K562 (cell line): ENCODE measurements at regions not wholly inside any gene's neighbourhood (a gene's known extent, or its start where the extent isn't known, plus 50 kb on each side); places are given as distances from the start of the nearest gene placed in this dataset.

Experiments
- ATAC-seq: fragments of 200-7000 bp; cut with Tn5 transposase; 3 replicates; pipeline ENCODE4 v1.9.1; 2020; ENCODE audit warnings: moderate library complexity
- BruUV-seq: library from RNA; stranded (reverse); fragments of 400-500 nt; replicated peaks from 2 replicates; lab custom pipeline; 2021; lab: Mats Ljungman, UMichigan
- CTCF ChIA-PET: fragments of 300-600 bp; formaldehyde crosslinking; extraction: SDS; loops from one replicate; lab custom pipeline; 2021; ENCODE audit warnings: low intra/inter-chr PET ratio; lab: Yijun Ruan, JAX
- POLR2A ChIA-PET: fragments of 300-600, 350-650 bp; sonication (Branson Sonifier 250); formaldehyde crosslinking; extraction: SDS; loops from one replicate; lab custom pipeline; 2021; ENCODE audit warnings: antibody characterized with exemption, inconsistent platforms; lab: Yijun Ruan, JAX
- DNase-seq, 4 experiments: peaks; one replicate each; pipeline versions ENCODE4 v3.0.0 to v3.0.0-alpha.2; 2011 to 2018; ENCODE audit warnings: low spot score in 3 of 4, mixed read lengths in 3 of 4; ENCODE audit errors: extremely low read depth in 1 of 4
- FAIRE-seq: peaks from 2 replicates; lab custom pipeline; 2011; peaks lifted over from hg19 to GRCh38; lab: Jason Lieb, UNC
- H2AFZ ChIP-seq: 2 replicates; pipeline ENCODE4 v1.6.0; 2011; ENCODE audit warnings: low read depth, low read length, control low read depth, inconsistent platforms
- H3K27ac ChIP-seq: fragments of 200-600 bp; 3 replicates; pipeline ENCODE4 v1.8.0; 2011; ENCODE audit warnings: low read depth, mild to moderate bottlenecking, control low read depth, inconsistent platforms, low read length, moderate library complexity, mixed read lengths; ENCODE audit errors: extremely low read depth
- H3K27me3 ChIP-seq, 2 experiments: fragments of 300-600 bp in 1 of 2; 2 replicates in 1 of 2; 3 replicates in 1 of 2; pipeline versions ENCODE4 v1.6.0 to v1.8.0; 2011; ENCODE audit warnings: inconsistent platforms in 2 of 2, low read length in 2 of 2, mild to moderate bottlenecking in 1 of 2, mixed read lengths in 1 of 2, moderate library complexity in 1 of 2; ENCODE audit not compliant: control insufficient read depth in 2 of 2, insufficient read depth in 2 of 2
- H3K36me3 ChIP-seq: fragments of 300-600 bp; 3 replicates; pipeline ENCODE4 v1.8.0; 2011; ENCODE audit warnings: mild to moderate bottlenecking, low read length, inconsistent platforms; ENCODE audit not compliant: control insufficient read depth, insufficient read depth
- H3K4me1 ChIP-seq, 2 experiments: fragments of 200-600 bp in 1 of 2; replicated peaks in 1 of 2; 2 replicates in 1 of 2; 3 replicates in 1 of 2; pipeline versions ENCODE4 v1.5.1 to v1.8.0; 2011; ENCODE audit warnings: inconsistent platforms in 2 of 2, low read length in 2 of 2, mild to moderate bottlenecking in 1 of 2, mixed read lengths in 1 of 2, moderate library complexity in 1 of 2; ENCODE audit not compliant: control insufficient read depth in 2 of 2, insufficient read depth in 2 of 2
- H3K4me2 ChIP-seq: 2 replicates; pipeline ENCODE4 v1.6.1; 2011; ENCODE audit warnings: low read length, control low read depth, inconsistent platforms, mixed read lengths; ENCODE audit not compliant: insufficient read depth
- H3K4me3 ChIP-seq: fragments of 200-600 bp; sonication (generic), shearing (Covaris generic); 2 replicates; pipeline ENCODE4 v1.5.1; 2016; ENCODE audit warnings: control low read depth, inconsistent platforms
- H3K79me2 ChIP-seq: fragments of 200-600 bp; 3 replicates; pipeline ENCODE4 v1.8.0; 2011; ENCODE audit warnings: low read length, inconsistent platforms; ENCODE audit not compliant: control insufficient read depth, insufficient read depth
- H3K9ac ChIP-seq, 2 experiments: 2 replicates each; pipeline versions ENCODE4 v1.6.0 to v1.6.1; 2011; ENCODE audit warnings: low read depth in 2 of 2, low read length in 2 of 2, control low read depth in 1 of 2, inconsistent platforms in 1 of 2, mild to moderate bottlenecking in 1 of 2, mixed read lengths in 1 of 2; ENCODE audit not compliant: insufficient read depth in 1 of 2
- H3K9me1 ChIP-seq: one replicate; pipeline ENCODE4 v1.6.0; 2011; ENCODE audit warnings: inconsistent platforms, mild to moderate bottlenecking, low read length, moderate library complexity; ENCODE audit not compliant: control insufficient read depth, insufficient read depth
- H3K9me3 ChIP-seq: replicated peaks from 2 replicates; pipeline ENCODE4 v1.5.1; 2011; ENCODE audit warnings: low read depth, low read length, inconsistent platforms; ENCODE audit not compliant: control insufficient read depth, insufficient read depth
- H4K20me1 ChIP-seq: replicated peaks from 2 replicates; pipeline ENCODE4 v1.6.1; 2011; ENCODE audit warnings: low read length, inconsistent platforms, mixed read lengths; ENCODE audit not compliant: control insufficient read depth, insufficient read depth
- FOSL1 ChIP-seq: fragments of 200-800 bp; sonication (Bioruptor generic); conservative IDR thresholded peaks from 2 replicates; pipeline ENCODE4 v1.6.1; 2016; ENCODE audit warnings: missing genetic modification characterization, missing compliant biosample characterization
- GATAD2A ChIP-seq: fragments of 450-650 bp; IDR thresholded peaks from 2 replicates; pipeline ENCODE4 v1.6.1; 2017
- PYGO2 ChIP-seq: fragments of 450-650 bp; IDR thresholded peaks from 2 replicates; pipeline ENCODE4 v1.6.1; 2016; ENCODE audit warnings: mild to moderate bottlenecking, missing genetic modification characterization, moderate library complexity, missing compliant biosample characterization
- RBM34 ChIP-seq: fragments of 200-400 bp; formaldehyde crosslinking; IDR thresholded peaks from 2 replicates; pipeline ENCODE4 v1.6.1; 2018; ENCODE audit warnings: low read length, borderline replicate concordance; ENCODE audit not compliant: insufficient read depth
- RCOR1 ChIP-seq, 2 experiments: IDR thresholded peaks; 2 replicates each; pipeline ENCODE4 v1.6.1; 2012; ENCODE audit warnings: low read depth in 2 of 2, low read length in 2 of 2, borderline replicate concordance in 1 of 2, improper control_type of control experiment in 1 of 2
- SIX5 ChIP-seq, 2 experiments: IDR thresholded peaks; 2 replicates each; pipeline ENCODE4 v1.6.1; 2011; ENCODE audit warnings: low read length in 2 of 2, borderline replicate concordance in 1 of 2, low read depth in 1 of 2, mild to moderate bottlenecking in 1 of 2, moderate library complexity in 1 of 2; ENCODE audit not compliant: insufficient read depth in 1 of 2
- THRAP3 ChIP-seq: fragments of 450-650 bp; IDR thresholded peaks from 2 replicates; pipeline ENCODE4 v1.6.1; 2016; ENCODE audit warnings: mild to moderate bottlenecking, inconsistent platforms, borderline replicate concordance
- TSC22D4 ChIP-seq: fragments of 450-650 bp; IDR thresholded peaks from 2 replicates; pipeline ENCODE4 v1.6.1; 2016; ENCODE audit warnings: missing genetic modification characterization, missing biosample characterization, control low read depth
- ZKSCAN3 ChIP-seq: fragments of 250-450 bp; sonication (Bioruptor Pico); IDR thresholded peaks from 2 replicates; pipeline ENCODE4 v1.4.0; 2020
- ZNF224 ChIP-seq: sonication (generic); formaldehyde crosslinking; IDR thresholded peaks from 2 replicates; pipeline ENCODE4 v1.8.0; 2022; ENCODE audit warnings: mild to moderate bottlenecking, missing genetic modification reagents
- WGBS: fragments of 100-300 bp; shearing (Covaris generic); methylation state at CpG from one replicate; pipeline ENCODE4 v1.1.6; 2016; ENCODE audit warnings: low coverage, mixed read lengths; ENCODE audit not compliant: insufficient coverage; ENCODE audit errors: missing lambda C conversion rate; 5-methylcytosine and 5-hydroxymethylcytosine counted together
- in situ Hi-C: fragments of 300-500 bp; cut with MboI; formaldehyde crosslinking; loops from 4 replicates; pipeline ENCODE4 v1.15.0; 2018; ENCODE audit warnings: inconsistent platforms, mixed read lengths
- intact Hi-C: fragments of 100-400 bp; cut with micrococcal nuclease; formaldehyde crosslinking; loops from 2 replicates; pipeline ENCODE4 v1.14.2; 2022

- Histone ChIP-seq H3K9ac (no peak overlapping the region), H3K79me2 (no peaks in the 10 kb centered on the region), H3K4me3 (no peak overlapping the region), H3K27me3 (no peaks in the 10 kb centered on the region), H3K4me1 (no peaks in the 10 kb centered on the region), H3K9me1 (no peaks in the 10 kb centered on the region), H2AFZ (no peak overlapping the region), H3K27ac (no peak overlapping the region), H3K4me2 (no peak overlapping the region), H3K36me3 (no peaks in the 10 kb centered on the region), H3K9me3 (no peaks in the 10 kb centered on the region), H4K20me1 (no peaks in the 10 kb centered on the region)
- no peak for TF ChIP-seq PYGO2 (tag)
- no peak for TF ChIP-seq FOSL1 (tag)
- no peak for TF ChIP-seq GATAD2A
- TF ChIP-seq TSC22D4 (tag) = no peak
- no peak for TF ChIP-seq RCOR1 (IDR thresholded peaks at IDR 0.05; ENCODE audit: borderline replicate concordance in 1 of 2, low read depth in 2 of 2, low read length in 2 of 2)
- no peak for TF ChIP-seq RBM34
- no peak for TF ChIP-seq SIX5 (IDR thresholded peaks at IDR 0.05; ENCODE audit: borderline replicate concordance in 1 of 2, insufficient read depth in 1 of 2, low read depth in 1 of 2, low read length in 2 of 2)
- no peak for TF ChIP-seq ZKSCAN3 (CRISPR knock-in tag)
- no peak for TF ChIP-seq THRAP3
- no peak for TF ChIP-seq ZNF224 (CRISPR knock-in tag)
- DNase-seq (no peak), ATAC-seq (no peak), FAIRE-seq (no peak)
- ChIA-PET CTCF (no interaction called here), POLR2A (no interaction called here)
- in situ Hi-C loops (no loop called here), intact Hi-C loops (no loop called here)
- BruUV-seq = no TSS peak
- 0% methylated on average over 2 of the region's 2 CpGs for WGBS
These were observed 511.3 kb downstream of the FBXO15 start for GRCh38 chr18:73636355-73636754.
